ENCODE measurements at regions not wholly inside any gene's neighbourhood (a gene's known extent, or its start where the extent isn't known, plus 50 kb on each side); places are given as distances from the start of the nearest gene placed in this dataset.

DNA sequence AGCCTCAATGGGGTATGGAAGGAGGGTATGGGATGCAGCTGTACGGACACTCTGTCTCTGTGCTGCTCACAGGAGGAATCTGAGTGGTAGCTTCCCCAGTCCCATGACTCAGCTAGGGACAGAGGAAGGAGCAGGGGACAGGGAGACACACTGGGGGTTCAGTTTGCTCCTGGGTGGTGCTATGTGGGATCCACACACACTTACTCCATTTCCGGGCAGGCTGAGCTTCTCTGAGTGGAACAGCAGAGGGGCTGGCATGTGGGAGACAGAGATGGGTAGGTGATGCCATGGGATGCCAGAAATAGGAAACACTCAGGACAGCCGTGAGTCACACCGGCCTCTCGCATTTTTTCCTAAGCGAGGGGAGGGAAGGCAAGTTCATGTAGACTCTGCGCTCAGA is 59.2 kb upstream of the KIRREL3 start:
- intact Hi-C loops (cut with DNase I): no loop called here
- TF ChIP-seq CTCF (IDR thresholded peaks at IDR 0.05) (no peak), POLR2AphosphoS5 (IDR thresholded peaks at IDR 0.05) (no peak), POLR2A (IDR thresholded peaks at IDR 0.05) (no peak)
- Histone ChIP-seq H3K4me3 (no peak overlapping the region), H3K36me3 (no peaks in the 10 kb centered on the region), H3K9me3 (no peaks in the 10 kb centered on the region), H3K27ac (no peak overlapping the region), H3K4me1 (replicated peaks) (no peaks in the 10 kb centered on the region), H3K27me3 (replicated peaks; ENCODE audit: insufficient read depth) (no peaks in the 10 kb centered on the region)
- WGBS: 93% methylated on average over 7 of the region's 7 CpGs
- DNase-seq (ENCODE audit: low spot score): no peak

- no peaks in the 10 kb centered on the region for H3K9me3 ChIP-seq
- H3K36me3 ChIP-seq: no peaks in the 10 kb centered on the region
- no peak overlapping the region for H3K27ac ChIP-seq
- H3K27me3 ChIP-seq (replicated peaks; ENCODE audit: insufficient read depth): no peaks in the 10 kb centered on the region
- DNase-seq (ENCODE audit: low spot score): no peak
- WGBS: 80% methylated on average over 11 of the region's 11 CpGs
- no peak overlapping the region for H3K4me3 ChIP-seq
- TF ChIP-seq CTCF (IDR thresholded peaks at IDR 0.05) (no peak), POLR2A (IDR thresholded peaks at IDR 0.05) (no peak), POLR2AphosphoS5 (IDR thresholded peaks at IDR 0.05) (no peak)
- intact Hi-C loops (cut with DNase I): no loop called here
- no peaks in the 10 kb centered on the region for H3K4me1 ChIP-seq (replicated peaks)
These were observed 58.7 kb upstream of the KIRREL3 start for GRCh38 chr11:127059286-127059685.

DNA sequence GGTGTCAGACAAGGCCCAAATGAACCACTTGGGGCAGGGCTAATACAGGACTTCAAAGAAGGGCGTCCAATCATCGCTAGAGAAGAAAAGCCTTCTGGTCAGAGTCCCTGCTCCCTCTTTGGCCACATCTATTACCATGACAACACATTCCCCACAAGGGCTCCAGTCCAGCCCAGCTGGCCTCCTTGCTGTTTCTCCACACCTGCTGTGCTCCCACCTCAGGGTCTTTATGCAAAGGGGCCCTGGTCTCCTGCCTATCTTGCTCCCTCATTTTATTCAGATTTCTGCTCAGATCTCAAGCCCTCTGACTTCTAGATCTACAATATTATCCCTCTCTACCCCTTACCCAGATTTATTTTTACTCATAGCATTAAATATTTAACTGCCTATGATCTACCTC is 58.0 kb upstream of the KIRREL3 start:
- no peak overlapping the region for H3K4me3 ChIP-seq
- H3K9me3 ChIP-seq: no peaks in the 10 kb centered on the region
- TF ChIP-seq CTCF (IDR thresholded peaks at IDR 0.05): no peak
- no peaks in the 10 kb centered on the region for H3K36me3 ChIP-seq
- WGBS: 85% methylated on average over 2 of the region's 2 CpGs
- no peak for DNase-seq (ENCODE audit: low spot score)
- no peaks in the 10 kb centered on the region for H3K27me3 ChIP-seq (replicated peaks; ENCODE audit: insufficient read depth)
- intact Hi-C loops (cut with DNase I): no loop called here
- no peak overlapping the region for H3K27ac ChIP-seq
- no peaks in the 10 kb centered on the region for H3K4me1 ChIP-seq (replicated peaks)

DNA sequence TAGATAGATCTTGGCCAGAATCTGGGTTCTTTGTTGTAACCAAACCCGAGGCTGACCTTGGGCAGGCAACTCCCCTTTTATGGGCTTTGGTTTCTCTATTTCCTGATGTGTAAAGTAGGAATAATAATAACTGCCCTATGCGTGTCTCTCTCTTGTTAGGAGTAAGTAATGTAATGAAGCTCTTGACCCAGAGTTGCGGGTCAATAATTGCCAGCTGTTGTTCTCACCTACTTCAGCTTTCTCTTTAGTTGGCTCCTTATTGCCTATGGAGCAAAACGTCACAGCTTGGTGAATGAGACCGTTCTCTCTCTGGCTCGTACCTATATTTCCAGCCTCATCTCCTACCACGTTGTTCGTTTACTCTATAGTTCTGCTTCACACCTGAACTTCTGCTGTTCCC is 56.6 kb upstream of the KIRREL3 start:
- 87% methylated on average over 8 of the region's 8 CpGs for WGBS
- no peak for TF ChIP-seq POLR2A (IDR thresholded peaks at IDR 0.05)
- TF ChIP-seq CTCF (IDR thresholded peaks at IDR 0.05): no peak
- TF ChIP-seq POLR2AphosphoS5 (IDR thresholded peaks at IDR 0.05): no peak
- intact Hi-C loops (cut with DNase I): no loop called here
- H3K4me1 ChIP-seq (replicated peaks): no peaks in the 10 kb centered on the region
- DNase-seq (ENCODE audit: low spot score): no peak
- no peaks in the 10 kb centered on the region for H3K27me3 ChIP-seq (replicated peaks; ENCODE audit: insufficient read depth)
- no peaks in the 10 kb centered on the region for H3K9me3 ChIP-seq
- H3K36me3 ChIP-seq: no peaks in the 10 kb centered on the region
- H3K4me3 ChIP-seq: no peak overlapping the region
- H3K27ac ChIP-seq: no peak overlapping the region

- Histone ChIP-seq H3K4me1 (replicated peaks) (no peaks in the 10 kb centered on the region), H3K36me3 (no peaks in the 10 kb centered on the region), H3K27me3 (replicated peaks; ENCODE audit: insufficient read depth) (no peaks in the 10 kb centered on the region), H3K4me3 (no peak overlapping the region), H3K9me3 (no peaks in the 10 kb centered on the region), H3K27ac (no peak overlapping the region)
- DNase-seq (ENCODE audit: low spot score): no peak
- intact Hi-C loops (cut with DNase I): no loop called here
- 82% methylated on average over 6 of the region's 6 CpGs for WGBS
- TF ChIP-seq POLR2AphosphoS5 (IDR thresholded peaks at IDR 0.05) (no peak), CTCF (IDR thresholded peaks at IDR 0.05) (no peak), POLR2A (IDR thresholded peaks at IDR 0.05) (no peak)
These were observed 55.9 kb upstream of the KIRREL3 start for GRCh38 chr11:127056338-127056971.

Data from prostate gland (tissue), 2 donors.